ENCODE measurements at regions not wholly inside any gene's neighbourhood (a gene's known extent, or its start where the extent isn't known, plus 50 kb on each side); places are given as distances from the start of the nearest gene placed in this dataset.

GRCh38 chr12:126084480-126084879, 1019.2 kb downstream of the AACS start:
- Mint-ChIP-seq H3K4me3 (no peak overlapping the region), H3K27me3 (ENCODE audit: insufficient read depth) (no peaks in the 10 kb centered on the region), H3K36me3 (ENCODE audit: low read depth) (no peaks in the 10 kb centered on the region), H3K27ac (no peak overlapping the region), H3K4me1 (ENCODE audit: low read depth) (no peaks in the 10 kb centered on the region), H3K9me3 (peaks cover 6% of the 10 kb centered on the region)
- no peak for DNase-seq (ENCODE audit: low spot score)
- intact Hi-C loops (cut with micrococcal nuclease) = no loop called here

GRCh38 chr12:126086242-126086641, 1021.0 kb downstream of the AACS start:
- no peaks in the 10 kb centered on the region for H3K27me3 Mint-ChIP-seq (ENCODE audit: insufficient read depth)
- intact Hi-C loops (cut with micrococcal nuclease) = no loop called here
- H3K4me1 Mint-ChIP-seq (ENCODE audit: low read depth) = no peaks in the 10 kb centered on the region
- H3K9me3 Mint-ChIP-seq = peaks cover 6% of the 10 kb centered on the region
- DNase-seq (ENCODE audit: low spot score) = no peak
- H3K27ac Mint-ChIP-seq = no peak overlapping the region
- H3K4me3 Mint-ChIP-seq = no peak overlapping the region
- no peaks in the 10 kb centered on the region for H3K36me3 Mint-ChIP-seq (ENCODE audit: low read depth)

GRCh38 chr12:126087692-126088091, 1022.5 kb downstream of the AACS start:
- Mint-ChIP-seq H3K27me3 (ENCODE audit: insufficient read depth) (no peaks in the 10 kb centered on the region), H3K36me3 (ENCODE audit: low read depth) (no peaks in the 10 kb centered on the region), H3K4me1 (ENCODE audit: low read depth) (no peaks in the 10 kb centered on the region), H3K27ac (no peak overlapping the region), H3K9me3 (peaks cover 11% of the 10 kb centered on the region), H3K4me3 (no peak overlapping the region)
- intact Hi-C loops (cut with micrococcal nuclease) = no loop called here
- DNase-seq (ENCODE audit: low spot score) = no peak

- Mint-ChIP-seq H3K27ac (no peak overlapping the region), H3K4me3 (no peak overlapping the region), H3K36me3 (ENCODE audit: low read depth) (no peaks in the 10 kb centered on the region), H3K9me3 (peaks cover 17% of the 10 kb centered on the region), H3K27me3 (ENCODE audit: insufficient read depth) (no peaks in the 10 kb centered on the region), H3K4me1 (ENCODE audit: low read depth) (no peaks in the 10 kb centered on the region)
- DNase-seq (ENCODE audit: low spot score) = no peak
- intact Hi-C loops (cut with micrococcal nuclease) = no loop called here
Measured at GRCh38 chr12:126093908-126094307, 1028.7 kb downstream of the AACS start.

GRCh38 chr12:126095748-126096510, 1030.7 kb downstream of the AACS start:
- intact Hi-C loops (cut with micrococcal nuclease) = no loop called here
- no peaks in the 10 kb centered on the region for H3K4me1 Mint-ChIP-seq (ENCODE audit: low read depth)
- H3K27me3 Mint-ChIP-seq (ENCODE audit: insufficient read depth) = no peaks in the 10 kb centered on the region
- H3K4me3 Mint-ChIP-seq = no peak overlapping the region
- no peaks in the 10 kb centered on the region for H3K36me3 Mint-ChIP-seq (ENCODE audit: low read depth)
- no peak overlapping the region for H3K27ac Mint-ChIP-seq
- no peak for DNase-seq (ENCODE audit: low spot score)
- peaks cover 15% of the 10 kb centered on the region for H3K9me3 Mint-ChIP-seq

- no peaks in the 10 kb centered on the region for H3K4me1 Mint-ChIP-seq (ENCODE audit: low read depth)
- no peaks in the 10 kb centered on the region for H3K36me3 Mint-ChIP-seq (ENCODE audit: low read depth)
- intact Hi-C loops (cut with micrococcal nuclease) = no loop called here
- H3K9me3 Mint-ChIP-seq = peaks cover 5% of the 10 kb centered on the region
- no peaks in the 10 kb centered on the region for H3K27me3 Mint-ChIP-seq (ENCODE audit: insufficient read depth)
- no peak overlapping the region for H3K27ac Mint-ChIP-seq
- H3K4me3 Mint-ChIP-seq = no peak overlapping the region
- DNase-seq (ENCODE audit: low spot score) = no peak
Measured at GRCh38 chr12:126106706-126107105, 1041.5 kb downstream of the AACS start.

GRCh38 chr12:126107659-126108058, 1042.4 kb downstream of the AACS start:
- H3K4me3 Mint-ChIP-seq = no peak overlapping the region
- H3K27ac Mint-ChIP-seq = no peak overlapping the region
- no peaks in the 10 kb centered on the region for H3K4me1 Mint-ChIP-seq (ENCODE audit: low read depth)
- H3K27me3 Mint-ChIP-seq (ENCODE audit: insufficient read depth) = no peaks in the 10 kb centered on the region
- H3K36me3 Mint-ChIP-seq (ENCODE audit: low read depth) = no peaks in the 10 kb centered on the region
- intact Hi-C loops (cut with micrococcal nuclease) = no loop called here
- no peak for DNase-seq (ENCODE audit: low spot score)
- H3K9me3 Mint-ChIP-seq = peaks cover 5% of the 10 kb centered on the region

GRCh38 chr12:126108247-126108646, 1043.0 kb downstream of the AACS start:
- peaks cover 5% of the 10 kb centered on the region for H3K9me3 Mint-ChIP-seq
- no peaks in the 10 kb centered on the region for H3K36me3 Mint-ChIP-seq (ENCODE audit: low read depth)
- H3K27ac Mint-ChIP-seq = no peak overlapping the region
- H3K4me1 Mint-ChIP-seq (ENCODE audit: low read depth) = no peaks in the 10 kb centered on the region
- intact Hi-C loops (cut with micrococcal nuclease) = no loop called here
- no peaks in the 10 kb centered on the region for H3K27me3 Mint-ChIP-seq (ENCODE audit: insufficient read depth)
- H3K4me3 Mint-ChIP-seq = no peak overlapping the region
- DNase-seq (ENCODE audit: low spot score) = no peak

- H3K27ac Mint-ChIP-seq = no peak overlapping the region
- intact Hi-C loops (cut with micrococcal nuclease) = no loop called here
- no peaks in the 10 kb centered on the region for H3K4me1 Mint-ChIP-seq (ENCODE audit: low read depth)
- no peak overlapping the region for H3K4me3 Mint-ChIP-seq
- H3K9me3 Mint-ChIP-seq = peaks cover 5% of the 10 kb centered on the region
- no peak for DNase-seq (ENCODE audit: low spot score)
- no peaks in the 10 kb centered on the region for H3K27me3 Mint-ChIP-seq (ENCODE audit: insufficient read depth)
- no peaks in the 10 kb centered on the region for H3K36me3 Mint-ChIP-seq (ENCODE audit: low read depth)
Measured at GRCh38 chr12:126112141-126112540, 1046.9 kb downstream of the AACS start.

- Mint-ChIP-seq H3K27ac (no peak overlapping the region), H3K9me3 (no peaks in the 10 kb centered on the region), H3K27me3 (ENCODE audit: insufficient read depth) (no peaks in the 10 kb centered on the region), H3K4me3 (no peak overlapping the region), H3K4me1 (ENCODE audit: low read depth) (no peaks in the 10 kb centered on the region), H3K36me3 (ENCODE audit: low read depth) (no peaks in the 10 kb centered on the region)
- intact Hi-C loops (cut with micrococcal nuclease) = no loop called here
- DNase-seq (ENCODE audit: low spot score) = no peak
Measured at GRCh38 chr12:126112849-126113248, 1047.6 kb downstream of the AACS start.

GRCh38 chr12:126114441-126114840, 1049.2 kb downstream of the AACS start:
- intact Hi-C loops (cut with micrococcal nuclease) = no loop called here
- H3K9me3 Mint-ChIP-seq = no peaks in the 10 kb centered on the region
- H3K4me3 Mint-ChIP-seq = no peak overlapping the region
- H3K4me1 Mint-ChIP-seq (ENCODE audit: low read depth) = no peaks in the 10 kb centered on the region
- DNase-seq (ENCODE audit: low spot score) = no peak
- H3K36me3 Mint-ChIP-seq (ENCODE audit: low read depth) = no peaks in the 10 kb centered on the region
- no peaks in the 10 kb centered on the region for H3K27me3 Mint-ChIP-seq (ENCODE audit: insufficient read depth)
- no peak overlapping the region for H3K27ac Mint-ChIP-seq

- H3K4me1 Mint-ChIP-seq (ENCODE audit: low read depth) = no peaks in the 10 kb centered on the region
- intact Hi-C loops (cut with micrococcal nuclease) = no loop called here
- H3K27ac Mint-ChIP-seq = no peak overlapping the region
- DNase-seq (ENCODE audit: low spot score) = no peak
- H3K4me3 Mint-ChIP-seq = no peak overlapping the region
- H3K27me3 Mint-ChIP-seq (ENCODE audit: insufficient read depth) = no peaks in the 10 kb centered on the region
- H3K36me3 Mint-ChIP-seq (ENCODE audit: low read depth) = no peaks in the 10 kb centered on the region
- peaks cover under 1% of the 10 kb centered on the region for H3K9me3 Mint-ChIP-seq
Measured at GRCh38 chr12:126117502-126117901, 1052.3 kb downstream of the AACS start.

- DNase-seq (ENCODE audit: low spot score) = no peak
- Mint-ChIP-seq H3K27ac (no peak overlapping the region), H3K4me3 (no peak overlapping the region), H3K9me3 (peaks cover 54% of the 10 kb centered on the region), H3K27me3 (ENCODE audit: insufficient read depth) (no peaks in the 10 kb centered on the region), H3K4me1 (ENCODE audit: low read depth) (no peaks in the 10 kb centered on the region), H3K36me3 (ENCODE audit: low read depth) (no peaks in the 10 kb centered on the region)
- intact Hi-C loops (cut with micrococcal nuclease) = no loop called here
Measured at GRCh38 chr12:126139355-126139754, 1074.1 kb downstream of the AACS start.

- Mint-ChIP-seq H3K4me3 (no peak overlapping the region), H3K9me3 (peaks cover 25% of the 10 kb centered on the region), H3K27ac (no peak overlapping the region), H3K36me3 (ENCODE audit: low read depth) (no peaks in the 10 kb centered on the region), H3K4me1 (ENCODE audit: low read depth) (no peaks in the 10 kb centered on the region), H3K27me3 (ENCODE audit: insufficient read depth) (no peaks in the 10 kb centered on the region)
- intact Hi-C loops (cut with micrococcal nuclease) = no loop called here
- DNase-seq (ENCODE audit: low spot score) = no peak
Measured at GRCh38 chr12:126144603-126145002, 1079.4 kb downstream of the AACS start.
